Trophoblast cell (in vitro differentiated cells and primary cell): ENCODE measurements at regions not wholly inside any gene's neighbourhood (a gene's known extent, or its start where the extent isn't known, plus 50 kb on each side); places are given as distances from the start of the nearest gene placed in this dataset.

Experiments
- DNase-seq, 2 donors: peaks; one replicate each; pipeline ENCODE4 v3.0.0-alpha.2; 2016
- H2AFZ ChIP-seq: 2 replicates; pipeline ENCODE4 v1.6.1; 2013; ENCODE audit warnings: low read length, moderate library complexity, mild to moderate bottlenecking; ENCODE audit not compliant: insufficient read depth, poor library complexity
- H2AK5ac ChIP-seq: 2 replicates; pipeline ENCODE4 v1.6.1; 2013; ENCODE audit warnings: mild to moderate bottlenecking, low read length
- H2BK120ac ChIP-seq: 2 replicates; pipeline ENCODE4 v1.6.1; 2013; ENCODE audit warnings: low read length, mild to moderate bottlenecking, moderate library complexity; ENCODE audit not compliant: insufficient read depth, poor library complexity
- H2BK12ac ChIP-seq: 2 replicates; pipeline ENCODE4 v1.6.1; 2013; ENCODE audit warnings: mild to moderate bottlenecking, low read length, moderate library complexity
- H2BK5ac ChIP-seq: 2 replicates; pipeline ENCODE4 v1.6.1; 2013; ENCODE audit warnings: low read length, low read depth, moderate library complexity, mild to moderate bottlenecking; ENCODE audit not compliant: poor library complexity
- H3K14ac ChIP-seq: 2 replicates; pipeline ENCODE4 v1.6.1; 2013; ENCODE audit warnings: mild to moderate bottlenecking, low read length
- H3K18ac ChIP-seq: 2 replicates; pipeline ENCODE4 v1.6.1; 2013; ENCODE audit warnings: mild to moderate bottlenecking, low read length
- H3K23ac ChIP-seq: 2 replicates; pipeline ENCODE4 v1.6.1; 2013; ENCODE audit warnings: low read length
- H3K27ac ChIP-seq: 2 replicates; pipeline ENCODE4 v1.5.1; 2013; ENCODE audit warnings: low read depth, mild to moderate bottlenecking, inconsistent platforms, low read length, moderate library complexity
- H3K27me3 ChIP-seq: 2 replicates; pipeline ENCODE4 v1.6.1; 2013; ENCODE audit warnings: inconsistent platforms, mild to moderate bottlenecking, low read length, moderate library complexity; ENCODE audit not compliant: insufficient read depth
- H3K36me3 ChIP-seq, 2 experiments: 1 replicate in 1 of 2; 2 replicates in 1 of 2; pipeline ENCODE4 v1.6.1; 2013; ENCODE audit warnings: low read length in 2 of 2, mild to moderate bottlenecking in 2 of 2, moderate library complexity in 1 of 2; ENCODE audit not compliant: insufficient read depth in 2 of 2, control insufficient read depth in 1 of 2
- H3K4ac ChIP-seq: 2 replicates; pipeline ENCODE4 v1.6.1; 2013; ENCODE audit warnings: low read depth, mild to moderate bottlenecking, low read length, moderate library complexity
- H3K4me1 ChIP-seq, 2 experiments: 1 replicate in 1 of 2; 2 replicates in 1 of 2; pipeline ENCODE4 v1.6.1; 2013; ENCODE audit warnings: low read length in 2 of 2, mild to moderate bottlenecking in 2 of 2, moderate library complexity in 1 of 2; ENCODE audit not compliant: insufficient read depth in 2 of 2, control insufficient read depth in 1 of 2
- H3K4me2 ChIP-seq: 2 replicates; pipeline ENCODE4 v1.6.1; 2013; ENCODE audit warnings: inconsistent platforms, mild to moderate bottlenecking, low read length, moderate library complexity
- H3K4me3 ChIP-seq: 2 replicates; pipeline ENCODE4 v1.5.1; 2013; ENCODE audit warnings: mild to moderate bottlenecking, low read depth, low read length, inconsistent platforms
- H3K79me1 ChIP-seq: one replicate; pipeline ENCODE4 v1.6.1; 2013; ENCODE audit warnings: low read length
- H3K79me2 ChIP-seq: 2 replicates; pipeline ENCODE4 v1.6.1; 2013; ENCODE audit warnings: low read length, mild to moderate bottlenecking; ENCODE audit not compliant: control insufficient read depth, insufficient read depth, poor library complexity
- H3K9ac ChIP-seq: 2 replicates; pipeline ENCODE4 v1.6.1; 2013; ENCODE audit warnings: mild to moderate bottlenecking, low read length
- H3K9me3 ChIP-seq: 2 replicates; pipeline ENCODE4 v1.6.1; 2013; ENCODE audit warnings: low read depth, mild to moderate bottlenecking, control low read depth, inconsistent platforms, low read length; ENCODE audit not compliant: insufficient read depth
- H4K12ac ChIP-seq: 2 replicates; pipeline ENCODE4 v1.6.1; 2013; ENCODE audit warnings: low read depth, mild to moderate bottlenecking, low read length, moderate library complexity
- H4K8ac ChIP-seq: 2 replicates; pipeline ENCODE4 v1.6.1; 2013; ENCODE audit warnings: low read depth, mild to moderate bottlenecking, low read length, moderate library complexity
- H4K91ac ChIP-seq: one replicate; pipeline ENCODE4 v1.6.1; 2013; ENCODE audit warnings: low read depth, mild to moderate bottlenecking, low read length, moderate library complexity
- WGBS: extraction: QIAGEN DNeasy Blood & Tissue Kit; methylation state at CpG from one replicate; pipeline ENCODE4 v1.1.7; 2013; ENCODE audit warnings: missing lambda C conversion rate; ENCODE audit not compliant: insufficient read length, insufficient coverage; ENCODE audit errors: extremely low coverage; 5-methylcytosine and 5-hydroxymethylcytosine counted together

- Histone ChIP-seq H3K27me3 (no peaks in the 10 kb centered on the region), H4K8ac (no peak overlapping the region), H3K4me3 (no peak overlapping the region), H3K36me3 (no peaks in the 10 kb centered on the region), H3K14ac (no peak overlapping the region), H3K18ac (no peak overlapping the region), H2BK5ac (no peak overlapping the region), H2AFZ (no peak overlapping the region), H3K9ac (no peak overlapping the region), H4K12ac (no peak overlapping the region), H2AK5ac (no peak overlapping the region), H3K79me2 (no peaks in the 10 kb centered on the region), H3K4me1 (no peaks in the 10 kb centered on the region), H3K9me3 (no peaks in the 10 kb centered on the region), H3K4ac (no peak overlapping the region), H3K79me1 (no peaks in the 10 kb centered on the region), H2BK120ac (no peak overlapping the region), H3K4me2 (no peak overlapping the region), H4K91ac (no peak overlapping the region), H3K23ac (no peak overlapping the region), H3K27ac (no peak overlapping the region), H2BK12ac (no peak overlapping the region)
- DNase-seq = peak in 1 of 2 donors; percentile 39
- WGBS = no CpG with 5 or more reads among the region's 4 CpGs
Measured at GRCh38 chr5:89351222-89351621, 468.2 kb upstream of the MEF2C start.

- no peaks in the 10 kb centered on the region for H3K4me1 ChIP-seq
- no peak overlapping the region for H3K18ac ChIP-seq
- no peaks in the 10 kb centered on the region for H3K27me3 ChIP-seq
- H3K23ac ChIP-seq = no peak overlapping the region
- no peak overlapping the region for H2AFZ ChIP-seq
- H4K8ac ChIP-seq = no peak overlapping the region
- H3K14ac ChIP-seq = no peak overlapping the region
- H2BK120ac ChIP-seq = no peak overlapping the region
- no peaks in the 10 kb centered on the region for H3K36me3 ChIP-seq
- H2BK12ac ChIP-seq = no peak overlapping the region
- DNase-seq = no peak
- no peak overlapping the region for H4K91ac ChIP-seq
- no peaks in the 10 kb centered on the region for H3K79me2 ChIP-seq
- H3K27ac ChIP-seq = no peak overlapping the region
- H3K9me3 ChIP-seq = no peaks in the 10 kb centered on the region
- H3K4me3 ChIP-seq = no peak overlapping the region
- no peak overlapping the region for H4K12ac ChIP-seq
- H3K79me1 ChIP-seq = no peaks in the 10 kb centered on the region
- no peak overlapping the region for H3K9ac ChIP-seq
- no peak overlapping the region for H3K4ac ChIP-seq
- H3K4me2 ChIP-seq = no peak overlapping the region
- no peak overlapping the region for H2BK5ac ChIP-seq
- no peak overlapping the region for H2AK5ac ChIP-seq
Measured at GRCh38 chr5:89350684-89351083, 467.7 kb upstream of the MEF2C start.

DNA sequence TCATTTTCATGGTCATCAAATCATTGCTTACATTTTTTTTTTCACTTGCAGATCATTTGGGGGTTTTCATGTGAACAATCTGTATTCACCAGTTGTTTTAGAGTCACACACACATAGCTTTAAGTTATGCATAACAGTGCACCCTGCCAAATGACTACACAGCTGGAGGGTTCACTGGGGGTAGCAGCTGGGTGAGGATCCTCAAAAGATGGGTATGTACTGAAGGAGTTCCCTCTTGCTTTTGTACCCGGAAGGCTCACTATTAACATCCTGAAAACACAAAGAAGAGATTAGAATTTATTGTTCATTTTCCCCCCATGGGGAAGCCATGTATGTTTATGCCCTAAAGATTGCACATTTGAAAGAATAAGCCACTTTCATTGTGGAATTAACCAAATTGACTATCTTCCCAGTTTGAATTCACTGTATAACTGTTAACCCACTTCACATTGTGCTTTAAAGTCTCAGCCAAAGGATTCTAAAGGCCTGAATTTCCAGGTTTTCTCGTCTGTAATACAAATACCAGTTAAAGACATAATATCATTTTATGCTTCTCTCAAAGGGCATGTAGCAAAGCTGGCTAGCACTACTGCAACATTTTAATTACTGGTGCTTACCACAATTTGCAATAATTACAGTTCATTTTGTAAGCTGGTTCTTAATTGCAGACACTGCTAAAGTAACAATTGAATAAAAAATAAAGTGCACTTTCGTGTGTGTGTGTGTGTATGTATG, 466.4 kb upstream of the MEF2C start:
- Histone ChIP-seq H2BK12ac (no peak overlapping the region), H3K18ac (no peak overlapping the region), H3K9ac (no peak overlapping the region), H2BK5ac (no peak overlapping the region), H3K27ac (no peak overlapping the region), H3K9me3 (no peaks in the 10 kb centered on the region), H4K8ac (no peak overlapping the region), H3K36me3 (no peaks in the 10 kb centered on the region), H4K91ac (no peak overlapping the region), H3K4me2 (no peak overlapping the region), H2AK5ac (no peak overlapping the region), H4K12ac (no peak overlapping the region), H3K23ac (no peak overlapping the region), H2AFZ (no peak overlapping the region), H3K4me1 (no peaks in the 10 kb centered on the region), H3K4ac (no peak overlapping the region), H3K27me3 (no peaks in the 10 kb centered on the region), H2BK120ac (no peak overlapping the region), H3K4me3 (no peak overlapping the region), H3K14ac (no peak overlapping the region), H3K79me1 (no peaks in the 10 kb centered on the region), H3K79me2 (no peaks in the 10 kb centered on the region)
- WGBS = no CpG with 5 or more reads among the region's 3 CpGs
- no peak for DNase-seq

GRCh38 chr5:89346573-89346972, 463.6 kb upstream of the MEF2C start:
- Histone ChIP-seq H2BK5ac (no peak overlapping the region), H2AK5ac (no peak overlapping the region), H3K27ac (no peak overlapping the region), H3K27me3 (no peaks in the 10 kb centered on the region), H3K4me1 (no peaks in the 10 kb centered on the region), H4K91ac (no peak overlapping the region), H2AFZ (no peak overlapping the region), H3K4me3 (no peak overlapping the region), H3K79me1 (no peaks in the 10 kb centered on the region), H3K9me3 (no peaks in the 10 kb centered on the region), H2BK12ac (no peak overlapping the region), H3K79me2 (no peaks in the 10 kb centered on the region), H3K9ac (no peak overlapping the region), H4K12ac (no peak overlapping the region), H2BK120ac (no peak overlapping the region), H3K36me3 (no peaks in the 10 kb centered on the region), H3K4ac (no peak overlapping the region), H3K14ac (no peak overlapping the region), H3K23ac (no peak overlapping the region), H4K8ac (no peak overlapping the region), H3K18ac (no peak overlapping the region), H3K4me2 (no peak overlapping the region)
- no peak for DNase-seq
- WGBS = no CpG with 5 or more reads among the region's 1 CpG
